Neural cell (in vitro differentiated cells): ENCODE measurements at regions not wholly inside any gene's neighbourhood (a gene's known extent, or its start where the extent isn't known, plus 50 kb on each side); places are given as distances from the start of the nearest gene placed in this dataset.

ENCODE experiments used
- CTCF ChIP-seq: fragments of 450-650 bp; IDR thresholded peaks from 2 replicates; pipeline ENCODE4 v1.5.1; 2014; ENCODE audit warnings: antibody characterized with exemption, mild to moderate bottlenecking, moderate library complexity; ENCODE audit not compliant: poor library complexity, severe bottlenecking
- EZH2 ChIP-seq: fragments of 200-600, 300-800 bp; shearing (Covaris generic), sonication (generic); IDR thresholded peaks from 2 replicates; pipeline ENCODE4 v1.6.1; 2014; ENCODE audit warnings: antibody characterized with exemption, low read length, borderline replicate concordance, mild to moderate bottlenecking; ENCODE audit not compliant: insufficient read depth, poor library complexity, severe bottlenecking
- MXI1 ChIP-seq: fragments of 450-650 bp; conservative IDR thresholded peaks from 2 replicates; pipeline ENCODE4 v1.6.1; 2014; ENCODE audit warnings: antibody characterized with exemption, mild to moderate bottlenecking; ENCODE audit not compliant: poor library complexity, severe bottlenecking
- POLR2AphosphoS5 ChIP-seq: IDR thresholded peaks from 2 replicates; pipeline ENCODE4 v1.6.1; 2012
- RAD21 ChIP-seq: fragments of 450-650 bp; conservative IDR thresholded peaks from 2 replicates; pipeline ENCODE4 v1.6.1; 2014; ENCODE audit warnings: antibody characterized with exemption, mild to moderate bottlenecking, moderate library complexity
- TAF1 ChIP-seq: IDR thresholded peaks from 2 replicates; pipeline ENCODE4 v1.6.1; 2012; ENCODE audit warnings: low read depth

- no peak for TF ChIP-seq CTCF
- TF ChIP-seq MXI1 = no peak
- no peak for TF ChIP-seq TAF1
- TF ChIP-seq RAD21 = no peak
- no peak for TF ChIP-seq POLR2AphosphoS5
- TF ChIP-seq EZH2 = no peak
Observed at GRCh38 chr12:13342971-13343370, 146.4 kb downstream of the EMP1 start.
